ENCODE measurements at regions not wholly inside any gene's neighbourhood (a gene's known extent, or its start where the extent isn't known, plus 50 kb on each side); places are given as distances from the start of the nearest gene placed in this dataset.

DNA sequence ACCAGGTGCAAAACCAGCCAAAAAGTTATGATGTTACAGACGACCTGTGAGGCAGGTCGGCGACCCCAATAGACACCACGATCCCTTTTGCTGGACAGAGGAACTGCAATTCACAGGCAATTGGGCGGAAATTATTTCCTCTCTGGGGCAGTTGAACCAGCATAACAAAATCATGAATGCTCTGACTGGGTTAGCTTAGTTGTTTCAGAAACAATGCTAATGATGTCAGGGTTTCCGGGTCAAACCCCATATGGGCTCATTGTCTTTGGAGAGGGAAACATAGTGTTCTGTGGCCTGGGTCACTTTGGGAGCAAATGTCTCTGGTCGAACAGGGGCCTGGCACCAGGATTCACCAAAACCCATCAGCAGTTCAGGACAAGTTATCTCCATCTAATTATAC, 669.1 kb upstream of the NRP1 start:
- in situ Hi-C loops (cut with MboI; ENCODE audit: low pct_ligation_motif_present in 1 of 4, low pct_unique_long_range_greater_than_20kb in 1 of 4, low sequenced_read_pairs in 3 of 4): no loop called here
- Histone ChIP-seq H3K36me3 (no peaks in the 10 kb centered on the region), H3K27me3 (no peaks in the 10 kb centered on the region), H3K9me3 (no peaks in the 10 kb centered on the region), H3K4me1 (no peaks in the 10 kb centered on the region), H3K4me3 (no peak overlapping the region), H3K27ac (no peak overlapping the region)
- intact Hi-C loops (cut with DNase I; ENCODE audit: low total_unique reads): no loop called here
- TF ChIP-seq, protein P1, sequence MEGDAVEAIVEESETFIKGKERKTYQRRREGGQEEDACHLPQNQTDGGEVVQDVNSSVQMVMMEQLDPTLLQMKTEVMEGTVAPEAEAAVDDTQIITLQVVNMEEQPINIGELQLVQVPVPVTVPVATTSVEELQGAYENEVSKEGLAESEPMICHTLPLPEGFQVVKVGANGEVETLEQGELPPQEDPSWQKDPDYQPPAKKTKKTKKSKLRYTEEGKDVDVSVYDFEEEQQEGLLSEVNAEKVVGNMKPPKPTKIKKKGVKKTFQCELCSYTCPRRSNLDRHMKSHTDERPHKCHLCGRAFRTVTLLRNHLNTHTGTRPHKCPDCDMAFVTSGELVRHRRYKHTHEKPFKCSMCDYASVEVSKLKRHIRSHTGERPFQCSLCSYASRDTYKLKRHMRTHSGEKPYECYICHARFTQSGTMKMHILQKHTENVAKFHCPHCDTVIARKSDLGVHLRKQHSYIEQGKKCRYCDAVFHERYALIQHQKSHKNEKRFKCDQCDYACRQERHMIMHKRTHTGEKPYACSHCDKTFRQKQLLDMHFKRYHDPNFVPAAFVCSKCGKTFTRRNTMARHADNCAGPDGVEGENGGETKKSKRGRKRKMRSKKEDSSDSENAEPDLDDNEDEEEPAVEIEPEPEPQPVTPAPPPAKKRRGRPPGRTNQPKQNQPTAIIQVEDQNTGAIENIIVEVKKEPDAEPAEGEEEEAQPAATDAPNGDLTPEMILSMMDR (IDR thresholded peaks at IDR 0.05): no peak
- TF ChIP-seq POLR2A (IDR thresholded peaks at IDR 0.05): no peak
- no peak for TF ChIP-seq EP300 (IDR thresholded peaks at IDR 0.05; ENCODE audit: low read depth)
- TF ChIP-seq POLR2AphosphoS5 (IDR thresholded peaks at IDR 0.05): no peak
- 80 to 89% methylated on average over 5 to 7 of the region's 7 CpGs for WGBS, 2 donors (ENCODE audit: low coverage in 1 of 2)
- DNase-seq: no peak

DNA sequence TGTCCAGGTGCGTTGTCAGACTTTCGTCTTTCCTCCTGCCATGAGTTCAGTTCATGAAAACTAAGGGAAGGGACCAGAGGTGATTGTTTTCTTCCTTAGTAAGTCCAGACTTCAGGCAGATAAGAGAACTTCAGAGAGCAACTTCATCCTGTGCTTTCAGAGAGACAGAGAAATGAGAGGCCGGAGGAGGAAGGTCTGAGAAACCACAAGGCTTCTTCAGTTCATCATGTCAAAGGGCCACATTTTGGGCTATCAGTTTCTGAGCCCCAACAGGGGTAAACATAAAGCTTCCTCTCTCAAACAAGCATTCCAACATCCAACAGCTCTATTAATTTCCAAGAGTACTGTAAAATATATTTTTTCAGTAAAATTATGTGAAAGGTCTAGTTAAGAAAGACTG, 668.4 kb upstream of the NRP1 start:
- no peak for DNase-seq
- H3K27me3 ChIP-seq: no peaks in the 10 kb centered on the region
- H3K36me3 ChIP-seq: no peaks in the 10 kb centered on the region
- no peak overlapping the region for H3K27ac ChIP-seq
- 77 to 86% methylated on average over 3 of the region's 3 CpGs for WGBS, 2 donors (ENCODE audit: low coverage in 1 of 2)
- H3K4me3 ChIP-seq: no peak overlapping the region
- intact Hi-C loops (cut with DNase I; ENCODE audit: low total_unique reads) (no loop called here), in situ Hi-C loops (cut with MboI; ENCODE audit: low pct_ligation_motif_present in 1 of 4, low pct_unique_long_range_greater_than_20kb in 1 of 4, low sequenced_read_pairs in 3 of 4) (no loop called here)
- H3K4me1 ChIP-seq: no peaks in the 10 kb centered on the region
- TF ChIP-seq POLR2AphosphoS5 (IDR thresholded peaks at IDR 0.05): no peak
- no peak for TF ChIP-seq EP300 (IDR thresholded peaks at IDR 0.05; ENCODE audit: low read depth)
- no peak for TF ChIP-seq POLR2A (IDR thresholded peaks at IDR 0.05)
- TF ChIP-seq, protein P1 (IDR thresholded peaks at IDR 0.05): no peak
- H3K9me3 ChIP-seq: no peaks in the 10 kb centered on the region

DNA sequence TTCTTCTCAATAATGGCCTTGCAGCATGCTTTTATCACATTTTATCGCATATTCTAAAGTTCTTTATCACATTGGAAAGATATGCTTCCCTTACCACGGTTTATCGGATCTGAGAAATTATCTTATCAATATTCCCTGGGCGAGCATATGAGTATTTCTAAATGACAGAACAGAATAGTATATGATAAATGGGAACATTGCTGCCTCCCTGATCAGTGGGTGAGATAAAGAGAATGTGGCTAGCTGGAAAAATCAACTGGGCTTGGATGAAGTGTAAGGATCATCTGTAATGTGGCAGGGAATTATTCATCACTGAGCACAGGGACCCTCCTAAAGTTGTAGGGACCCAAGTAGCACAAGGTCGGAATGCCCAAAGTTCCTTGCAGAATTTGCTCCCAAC, 667.4 kb upstream of the NRP1 start:
- in situ Hi-C loops (cut with MboI; ENCODE audit: low pct_ligation_motif_present in 1 of 4, low pct_unique_long_range_greater_than_20kb in 1 of 4, low sequenced_read_pairs in 3 of 4): no loop called here
- TF ChIP-seq POLR2AphosphoS5 (IDR thresholded peaks at IDR 0.05): no peak
- no peak for TF ChIP-seq EP300 (IDR thresholded peaks at IDR 0.05; ENCODE audit: low read depth)
- intact Hi-C loops (cut with DNase I; ENCODE audit: low total_unique reads): no loop called here
- no peak overlapping the region for H3K27ac ChIP-seq
- 87 to 90% methylated on average over 3 to 5 of the region's 5 CpGs for WGBS, 2 donors (ENCODE audit: low coverage in 1 of 2)
- H3K4me1 ChIP-seq: no peaks in the 10 kb centered on the region
- H3K4me3 ChIP-seq: no peak overlapping the region
- no peaks in the 10 kb centered on the region for H3K36me3 ChIP-seq
- DNase-seq: no peak
- H3K27me3 ChIP-seq: no peaks in the 10 kb centered on the region
- H3K9me3 ChIP-seq: no peaks in the 10 kb centered on the region

DNA sequence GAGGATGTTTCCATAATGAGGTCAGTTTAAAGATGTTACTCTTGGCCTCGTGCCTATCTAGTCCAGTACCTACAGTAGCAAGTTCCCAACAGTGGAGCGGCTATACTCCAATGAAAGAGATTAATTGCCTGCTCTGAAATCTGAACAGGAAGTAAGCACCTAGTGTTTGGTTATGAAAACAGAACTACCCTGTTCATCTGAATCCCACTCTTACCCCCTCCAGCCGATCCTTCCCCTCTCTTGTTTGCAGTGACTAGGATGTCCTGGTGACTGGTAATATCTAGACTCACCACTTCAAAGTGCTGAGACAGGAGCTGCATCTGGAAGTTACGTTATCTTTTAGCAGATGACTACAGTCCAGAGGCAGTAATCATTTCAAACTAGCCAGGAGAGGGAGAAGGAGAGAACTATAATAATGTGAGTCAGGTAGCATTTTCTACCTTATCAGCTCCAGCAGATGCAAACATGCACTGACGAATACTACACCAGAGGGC, 666.7 kb upstream of the NRP1 start:
- TF ChIP-seq, protein P1 (IDR thresholded peaks at IDR 0.05): no peak
- TF ChIP-seq POLR2A (IDR thresholded peaks at IDR 0.05): no peak
- no peak for TF ChIP-seq POLR2AphosphoS5 (IDR thresholded peaks at IDR 0.05)
- TF ChIP-seq EP300 (IDR thresholded peaks at IDR 0.05; ENCODE audit: low read depth): no peak
- WGBS, 2 donors (ENCODE audit: low coverage in 1 of 2): 63 to 73% methylated on average over 3 to 5 of the region's 5 CpGs

DNA sequence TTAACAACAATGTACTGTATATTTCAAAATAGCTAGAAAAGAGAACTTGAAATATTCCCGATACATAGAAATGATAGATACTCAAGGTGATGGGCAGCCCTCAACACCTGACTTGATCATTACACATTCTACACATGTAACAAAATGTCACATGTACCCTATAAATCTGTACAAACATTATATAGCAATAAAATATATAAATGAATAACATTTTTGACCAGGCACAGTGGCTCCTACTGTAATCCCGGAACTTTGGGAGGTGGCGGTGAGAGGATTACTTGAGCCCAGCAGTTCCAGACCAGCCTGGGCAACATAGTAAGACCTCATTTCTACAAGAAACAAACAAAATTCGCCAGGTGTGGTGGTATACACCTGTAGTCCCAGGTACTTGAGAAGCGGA, 659.5 kb upstream of the NRP1 start:
- H3K36me3 ChIP-seq: no peaks in the 10 kb centered on the region
- DNase-seq: peak; percentile 9
- TF ChIP-seq, protein P1 (IDR thresholded peaks at IDR 0.05): no peak
- TF ChIP-seq POLR2AphosphoS5 (IDR thresholded peaks at IDR 0.05): no peak
- H3K27me3 ChIP-seq: no peaks in the 10 kb centered on the region
- no peaks in the 10 kb centered on the region for H3K9me3 ChIP-seq
- peaks cover 0 to 7% (median 0%) of the 10 kb centered on the region in 4 donors for H3K4me1 ChIP-seq
- no peak overlapping the region for H3K4me3 ChIP-seq
- intact Hi-C loops (cut with DNase I; ENCODE audit: low total_unique reads) (no loop called here), in situ Hi-C loops (cut with MboI; ENCODE audit: low pct_ligation_motif_present in 1 of 4, low pct_unique_long_range_greater_than_20kb in 1 of 4, low sequenced_read_pairs in 3 of 4) (no loop called here)
- no peak overlapping the region for H3K27ac ChIP-seq
- 44 to 70% methylated on average over 3 to 5 of the region's 5 CpGs for WGBS, 2 donors (ENCODE audit: low coverage in 1 of 2)

More for the DNA sequence above, 666.7 kb upstream of the NRP1 start:
- H3K4me3 ChIP-seq: no peak overlapping the region
- H3K27ac ChIP-seq: no peak overlapping the region
- intact Hi-C loops (cut with DNase I; ENCODE audit: low total_unique reads): no loop called here
- no peaks in the 10 kb centered on the region for H3K27me3 ChIP-seq
- in situ Hi-C loops (cut with MboI; ENCODE audit: low pct_ligation_motif_present in 1 of 4, low pct_unique_long_range_greater_than_20kb in 1 of 4, low sequenced_read_pairs in 3 of 4): no loop called here
- no peaks in the 10 kb centered on the region for H3K4me1 ChIP-seq
- H3K9me3 ChIP-seq: no peaks in the 10 kb centered on the region
- DNase-seq: no peak
- no peaks in the 10 kb centered on the region for H3K36me3 ChIP-seq
